HCT116 (cell line): ENCODE measurements at regions not wholly inside any gene's neighbourhood (a gene's known extent, or its start where the extent isn't known, plus 50 kb on each side); places are given as distances from the start of the nearest gene placed in this dataset.

Experiments used
- CTCF ChIP-seq, 3 experiments: fragments of 200-600 bp in 1 of 3; sonication (generic) in 1 of 3; IDR thresholded peaks in 2 of 3; conservative IDR thresholded peaks in 1 of 3; 2 replicates each; pipeline ENCODE4 v1.5.1; 2012 to 2017; ENCODE audit warnings: low read depth in 2 of 3, low read length in 2 of 3, antibody characterized with exemption in 1 of 3, borderline replicate concordance in 1 of 3, control low read depth in 1 of 3, mild to moderate bottlenecking in 1 of 3, mixed read lengths in 1 of 3, mixed run types in 1 of 3, moderate library complexity in 1 of 3; ENCODE audit not compliant: insufficient read depth in 1 of 3
- EZH2 ChIP-seq: fragments of 200-600 bp; sonication (generic); IDR thresholded peaks from 2 replicates; pipeline ENCODE4 v1.6.1; 2017; ENCODE audit warnings: antibody characterized with exemption, mixed run types
- EZH2phosphoT487 ChIP-seq: fragments of 200-600 bp; IDR thresholded peaks from 2 replicates; pipeline ENCODE4 v1.6.1; 2018; ENCODE audit warnings: antibody characterized with exemption, borderline replicate concordance
- MAX ChIP-seq: IDR thresholded peaks from 2 replicates; pipeline ENCODE4 v1.6.1; 2012
- RAD21 ChIP-seq: IDR thresholded peaks from 2 replicates; pipeline ENCODE4 v1.6.1; 2012; ENCODE audit warnings: low read depth, mild to moderate bottlenecking
- REST ChIP-seq: IDR thresholded peaks from 2 replicates; pipeline ENCODE4 v1.6.1; 2012; ENCODE audit warnings: low read depth

- TF ChIP-seq REST (no peak), CTCF (IDR thresholded peaks at IDR 0.05 in 2 of 3, conservative IDR thresholded peaks at IDR 0.05 in 1 of 3; ENCODE audit: borderline replicate concordance in 1 of 3, insufficient read depth in 1 of 3, low read depth in 2 of 3, low read length in 2 of 3) (no peak), MAX (no peak), EZH2 (no peak), EZH2phosphoT487 (no peak), RAD21 (no peak)
Measured at GRCh38 chr1:68826836-68827235, 330.0 kb upstream of the DEPDC1 start.
